ENCODE measurements at regions not wholly inside any gene's neighbourhood (a gene's known extent, or its start where the extent isn't known, plus 50 kb on each side); places are given as distances from the start of the nearest gene placed in this dataset.

- no peak for DNase-seq (ENCODE audit: low read depth, low spot score)
These were observed 147.9 kb downstream of the IMPG2 start for GRCh38 chr3:101172516-101172915.

GRCh38 chr3:101171681-101172191, 148.6 kb downstream of the IMPG2 start:
- DNase-seq (ENCODE audit: low read depth, low spot score), result no peak

- DNase-seq (ENCODE audit: low read depth, low spot score), result no peak
These were observed 149.4 kb downstream of the IMPG2 start for GRCh38 chr3:101170806-101171558.

GRCh38 chr3:101170062-101170771, 150.2 kb downstream of the IMPG2 start:
- DNase-seq (ENCODE audit: low read depth, low spot score), result no peak

DNA sequence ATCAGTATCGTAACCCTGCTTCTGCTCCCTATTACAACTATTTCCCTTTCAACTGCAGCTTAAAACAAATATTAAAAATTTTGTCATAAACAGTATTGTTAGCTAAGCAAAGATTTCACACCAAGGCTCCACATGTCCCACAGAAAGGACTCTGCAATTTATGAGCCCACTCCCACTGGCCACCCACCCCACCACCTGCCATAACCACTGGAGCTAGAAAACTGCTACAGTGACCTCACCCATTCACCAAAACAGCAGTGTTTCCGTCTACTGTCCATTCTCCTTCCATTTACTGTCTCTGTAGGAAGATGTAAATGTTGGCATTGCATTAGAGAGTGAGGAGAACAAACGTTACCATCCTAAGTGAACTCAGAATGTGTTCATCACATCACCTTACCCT, 150.9 kb downstream of the IMPG2 start:
- DNase-seq (ENCODE audit: low read depth, low spot score), result no peak

DNA sequence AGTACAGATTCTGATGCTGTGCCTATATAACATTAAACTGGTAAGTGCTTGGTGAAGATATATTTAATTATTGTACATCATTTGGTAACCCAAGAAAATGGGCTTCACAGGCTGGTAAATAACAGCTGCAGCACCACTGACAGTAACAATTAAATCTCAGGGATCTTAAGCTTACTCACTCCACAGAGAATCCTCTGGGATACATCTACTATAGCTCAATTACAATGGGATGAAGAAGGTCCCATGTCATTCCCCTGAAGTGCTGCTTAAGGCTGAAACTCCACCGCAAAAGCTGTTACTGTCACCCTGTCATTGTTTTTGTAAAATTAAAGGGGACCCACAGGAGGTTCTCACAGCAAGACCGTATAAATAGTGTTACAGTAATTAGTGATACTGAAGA, 153.0 kb downstream of the IMPG2 start:
- DNase-seq (ENCODE audit: low read depth, low spot score), result no peak

GRCh38 chr3:101166150-101166549, 154.2 kb downstream of the IMPG2 start:
- no peak for DNase-seq (ENCODE audit: low read depth, low spot score)

- no peak for DNase-seq (ENCODE audit: low read depth, low spot score)
These were observed 156.8 kb downstream of the IMPG2 start for GRCh38 chr3:101163554-101163953.

DNA sequence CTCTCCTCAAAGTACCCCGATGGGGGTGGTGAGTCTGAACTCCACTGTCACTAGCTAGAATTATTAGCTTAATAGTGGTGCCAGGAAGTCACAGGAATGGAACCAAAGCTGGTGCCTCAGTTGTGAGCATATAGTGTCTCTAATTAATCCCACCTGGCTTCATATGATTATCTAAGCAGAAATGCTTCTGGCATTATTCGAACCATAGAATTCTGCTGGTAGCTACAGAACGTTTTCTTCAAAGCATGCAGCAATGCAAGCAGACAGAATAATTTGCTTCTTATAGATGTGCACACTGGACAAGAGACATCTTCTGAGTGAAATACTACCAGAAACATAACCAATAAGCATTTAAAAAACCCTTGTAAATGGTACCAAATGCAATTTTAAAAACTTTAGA, 160.9 kb downstream of the IMPG2 start:
- DNase-seq (ENCODE audit: low read depth, low spot score), result no peak

DNA sequence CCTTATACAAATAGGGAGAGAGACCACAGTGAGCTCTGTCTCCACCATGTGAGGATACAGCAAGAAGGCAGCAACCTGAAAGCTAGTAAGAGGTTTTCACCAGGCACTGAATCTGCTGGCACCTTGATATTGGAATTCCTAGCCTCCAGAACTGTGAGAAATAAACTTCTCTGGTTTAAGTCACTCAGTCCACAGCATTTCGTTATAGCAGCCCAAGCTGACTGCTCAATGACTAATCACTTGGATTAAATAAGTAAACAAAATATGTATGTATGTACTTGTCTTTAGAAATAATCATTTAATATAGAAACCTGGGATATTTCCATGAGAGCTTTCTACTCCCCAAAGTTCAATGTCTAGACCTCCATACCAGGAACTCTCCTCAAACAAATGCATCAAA, 162.0 kb downstream of the IMPG2 start:
- no peak for DNase-seq (ENCODE audit: low read depth, low spot score)

- DNase-seq (ENCODE audit: low read depth, low spot score), result no peak
These were observed 163.5 kb downstream of the IMPG2 start for GRCh38 chr3:101156787-101157345.

GRCh38 chr3:101155825-101156224, 162.6 kb upstream of the ABI3BP start:
- no peak for DNase-seq (ENCODE audit: low read depth, low spot score)

DNA sequence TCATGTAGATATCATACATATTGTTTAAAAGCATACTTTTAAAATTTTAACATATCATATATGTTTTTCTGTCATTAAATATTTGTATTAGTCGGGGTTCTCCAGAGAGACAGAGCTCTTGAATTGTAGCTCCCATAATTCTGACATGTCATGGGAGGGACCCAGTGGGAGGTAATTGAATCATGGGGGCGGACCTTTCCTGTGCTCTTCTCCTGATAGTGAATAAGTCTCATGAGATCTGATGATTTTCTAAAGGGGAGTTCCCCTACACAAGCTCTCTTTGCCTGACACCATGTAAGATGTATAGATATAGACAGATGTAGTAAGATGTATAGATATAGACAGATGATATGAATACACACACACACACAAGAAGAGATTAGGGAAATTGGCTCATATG, 161.2 kb upstream of the ABI3BP start:
- no peak for DNase-seq (ENCODE audit: low read depth, low spot score)

DNA sequence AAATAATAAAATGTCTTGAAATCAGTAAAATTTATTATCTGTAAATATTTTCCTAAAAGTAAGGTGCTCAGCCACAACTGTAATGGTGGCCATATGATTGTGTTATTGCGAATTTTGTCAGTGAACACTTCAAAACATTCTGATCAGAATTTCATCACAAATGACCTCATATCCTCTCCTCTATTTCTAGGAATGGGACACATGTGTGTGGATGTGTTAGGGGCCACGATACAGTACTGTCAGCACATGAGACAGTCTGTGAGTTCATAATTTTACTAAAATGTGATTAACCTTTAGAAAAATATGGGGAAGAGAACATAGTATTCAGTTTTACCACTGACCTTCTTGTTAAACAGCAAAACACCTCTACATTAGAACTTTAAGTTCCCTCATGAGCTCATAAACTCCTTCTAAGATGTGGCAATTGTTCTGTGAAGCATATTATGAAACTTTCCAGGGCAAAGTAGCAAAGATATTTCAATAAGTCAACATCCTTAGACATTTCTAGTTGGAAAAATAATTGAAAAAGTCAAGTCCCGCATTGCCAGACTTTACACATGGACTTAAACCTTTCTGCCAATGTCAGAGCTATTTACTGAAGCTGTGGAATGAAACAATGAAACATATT, 158.2 kb upstream of the ABI3BP start:
- no peak for DNase-seq (ENCODE audit: low read depth, low spot score)

DNA sequence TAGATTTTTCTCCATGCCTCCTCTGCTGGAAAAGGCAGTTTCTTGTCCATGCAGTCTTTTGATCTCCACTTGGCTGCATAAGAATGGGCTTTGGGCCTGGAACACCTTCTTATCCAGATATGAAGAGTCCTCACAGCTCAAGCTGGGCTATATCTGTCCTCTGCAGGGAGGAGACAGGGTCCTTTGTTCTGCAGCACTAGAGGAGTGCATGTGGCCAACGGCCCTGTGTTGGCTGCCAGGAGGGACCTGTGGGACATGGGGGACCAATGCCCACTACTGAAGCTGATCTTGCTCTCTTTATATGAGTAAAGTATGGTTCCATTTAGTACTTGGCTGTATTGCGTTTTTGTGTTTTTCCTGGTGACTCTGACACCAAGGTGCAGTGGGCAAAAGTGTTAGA, 157.3 kb upstream of the ABI3BP start:
- DNase-seq (ENCODE audit: low read depth, low spot score), result no peak

DNA sequence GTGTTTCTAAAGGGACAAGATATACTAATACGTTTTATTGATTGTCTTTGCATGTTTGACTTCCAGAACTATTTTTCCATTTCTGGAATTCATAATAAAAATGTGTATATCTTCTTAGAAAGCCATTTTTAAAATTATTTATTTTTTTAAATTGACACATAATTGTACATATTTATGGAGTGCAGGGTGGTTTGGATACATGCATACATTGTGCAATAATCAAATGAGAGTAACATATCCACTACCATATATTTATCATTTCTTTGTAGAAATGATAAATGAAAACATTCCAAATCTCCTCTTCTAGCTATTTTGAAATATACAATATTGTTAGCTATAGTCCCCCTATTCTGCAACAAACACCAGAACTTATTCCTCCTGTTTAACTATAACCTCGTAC, 156.5 kb upstream of the ABI3BP start:
- no peak for DNase-seq (ENCODE audit: low read depth, low spot score)

DNA sequence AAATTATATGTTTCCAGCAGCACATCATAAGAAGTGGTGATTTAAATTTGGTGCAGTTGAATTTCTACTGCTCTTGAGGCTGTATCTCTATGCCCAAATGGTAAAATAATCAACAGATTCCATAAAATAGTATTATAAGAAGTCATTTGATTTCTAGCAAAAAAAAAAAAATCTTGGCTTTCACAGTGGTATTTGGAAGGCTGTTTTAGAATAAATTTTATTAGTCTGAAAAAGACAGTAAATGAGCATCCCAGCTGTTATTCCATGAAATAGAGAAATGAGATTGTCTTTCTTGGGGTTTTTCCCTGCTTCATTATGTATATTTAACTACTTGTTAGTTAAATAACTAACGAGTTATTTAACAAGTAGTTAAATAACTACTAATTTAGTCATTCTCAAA, 156.0 kb upstream of the ABI3BP start:
- no peak for DNase-seq (ENCODE audit: low read depth, low spot score)

GRCh38 chr3:101148001-101148400, 154.8 kb upstream of the ABI3BP start:
- DNase-seq (ENCODE audit: low read depth, low spot score), result no peak

DNA sequence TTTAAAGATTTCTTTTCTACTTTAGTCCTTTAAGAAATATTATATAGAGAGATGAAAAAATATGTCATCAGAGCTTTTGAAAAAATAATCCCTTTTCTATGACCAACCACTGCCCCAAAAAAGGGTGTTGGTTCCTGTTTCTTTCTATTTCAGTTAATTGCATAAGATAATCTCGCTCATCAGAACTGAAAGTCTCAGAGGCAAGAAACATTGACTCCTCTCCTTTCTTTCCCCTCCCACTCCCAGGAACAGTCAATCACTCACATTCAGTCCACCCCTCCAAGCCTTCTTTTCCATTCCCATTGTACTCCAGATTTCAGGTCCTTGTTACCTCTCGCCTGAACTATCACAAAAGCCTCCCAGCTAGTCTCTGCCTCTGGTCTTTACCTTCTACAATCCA, 153.7 kb upstream of the ABI3BP start:
- DNase-seq (ENCODE audit: low read depth, low spot score), result no peak

DNA sequence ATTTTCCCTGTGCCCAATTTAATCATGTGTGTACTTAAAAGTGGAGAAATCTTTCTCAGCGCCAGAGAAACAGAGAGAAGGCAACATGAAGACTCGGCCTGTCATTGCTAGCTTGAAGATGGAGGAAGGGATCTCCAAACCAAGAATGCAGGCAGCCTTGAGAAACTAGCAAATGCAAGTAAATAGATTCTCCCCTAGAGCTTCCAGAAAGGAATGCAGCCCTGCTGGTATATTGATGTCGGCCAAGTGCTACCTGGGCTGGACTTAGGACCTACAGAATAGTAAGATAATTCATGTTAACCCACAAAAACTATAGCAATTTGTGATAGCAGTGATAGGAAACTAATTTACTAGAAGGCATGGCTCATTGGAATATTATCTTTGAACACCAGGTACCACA, 150.9 kb upstream of the ABI3BP start:
- no peak for DNase-seq (ENCODE audit: low read depth, low spot score)

- no peak for DNase-seq (ENCODE audit: low read depth, low spot score)
These were observed 149.8 kb upstream of the ABI3BP start for GRCh38 chr3:101143012-101143411.

DNA sequence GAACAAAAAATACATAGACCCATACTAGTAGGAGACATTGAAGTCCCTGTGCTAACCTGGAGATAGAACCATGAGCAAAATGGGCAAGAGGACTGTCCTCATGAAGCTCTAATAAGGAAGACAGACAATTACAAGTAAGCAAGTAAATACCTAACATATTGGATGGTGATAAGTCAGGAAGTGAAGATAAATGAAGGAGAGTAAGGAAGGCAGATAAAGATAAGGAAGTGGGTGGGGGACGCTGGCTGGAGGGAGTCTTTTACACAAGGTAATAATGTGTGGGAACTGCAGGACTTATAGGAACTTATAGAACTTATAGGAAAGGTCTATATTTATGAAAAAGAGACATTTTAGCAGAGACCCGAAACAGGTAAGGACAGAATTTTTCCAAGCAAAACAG, 148.9 kb upstream of the ABI3BP start:
- no peak for DNase-seq (ENCODE audit: low read depth, low spot score)
